ENCODE measurements at regions not wholly inside any gene's neighbourhood (a gene's known extent, or its start where the extent isn't known, plus 50 kb on each side); places are given as distances from the start of the nearest gene placed in this dataset.

DNA sequence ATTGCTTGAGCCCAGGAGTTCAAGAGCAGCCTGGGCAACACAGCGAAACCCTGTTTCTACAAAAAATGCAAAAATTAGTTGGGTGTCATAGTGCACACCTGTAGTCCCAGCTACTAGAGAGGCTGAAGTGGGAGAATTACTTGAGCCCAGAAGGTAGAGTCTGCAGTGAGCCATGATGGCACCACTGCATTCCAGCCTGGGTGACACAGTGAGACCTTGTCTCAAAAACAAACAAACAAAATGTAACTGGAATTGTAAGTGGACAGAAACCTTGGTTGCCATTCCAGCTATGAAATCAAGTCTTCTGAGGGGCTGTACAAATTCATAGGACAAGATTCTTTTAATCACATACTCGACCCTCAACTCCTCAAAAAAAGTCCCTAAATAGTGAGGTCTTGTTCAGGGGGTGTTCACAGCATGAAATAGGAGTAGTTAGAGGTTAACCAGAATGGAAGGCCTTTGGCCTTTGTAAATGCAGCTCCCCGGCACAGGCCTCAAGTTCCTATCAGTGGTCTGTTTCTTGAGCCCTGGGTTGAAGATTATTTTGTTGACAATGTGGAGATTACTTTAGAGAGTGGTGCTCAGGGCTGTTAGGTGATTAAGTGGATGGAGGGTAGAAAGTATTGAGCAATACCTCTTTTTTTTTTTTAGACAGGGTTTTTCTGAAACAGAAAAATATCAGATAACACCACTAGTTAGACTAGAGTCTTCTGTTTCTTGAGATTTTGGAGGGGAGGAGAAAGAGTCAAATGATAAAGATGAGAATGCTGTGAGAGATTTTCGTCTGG, 138.7 kb upstream of the ZNF648 start:
- TF ChIP-seq, protein P1, sequence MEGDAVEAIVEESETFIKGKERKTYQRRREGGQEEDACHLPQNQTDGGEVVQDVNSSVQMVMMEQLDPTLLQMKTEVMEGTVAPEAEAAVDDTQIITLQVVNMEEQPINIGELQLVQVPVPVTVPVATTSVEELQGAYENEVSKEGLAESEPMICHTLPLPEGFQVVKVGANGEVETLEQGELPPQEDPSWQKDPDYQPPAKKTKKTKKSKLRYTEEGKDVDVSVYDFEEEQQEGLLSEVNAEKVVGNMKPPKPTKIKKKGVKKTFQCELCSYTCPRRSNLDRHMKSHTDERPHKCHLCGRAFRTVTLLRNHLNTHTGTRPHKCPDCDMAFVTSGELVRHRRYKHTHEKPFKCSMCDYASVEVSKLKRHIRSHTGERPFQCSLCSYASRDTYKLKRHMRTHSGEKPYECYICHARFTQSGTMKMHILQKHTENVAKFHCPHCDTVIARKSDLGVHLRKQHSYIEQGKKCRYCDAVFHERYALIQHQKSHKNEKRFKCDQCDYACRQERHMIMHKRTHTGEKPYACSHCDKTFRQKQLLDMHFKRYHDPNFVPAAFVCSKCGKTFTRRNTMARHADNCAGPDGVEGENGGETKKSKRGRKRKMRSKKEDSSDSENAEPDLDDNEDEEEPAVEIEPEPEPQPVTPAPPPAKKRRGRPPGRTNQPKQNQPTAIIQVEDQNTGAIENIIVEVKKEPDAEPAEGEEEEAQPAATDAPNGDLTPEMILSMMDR (IDR thresholded peaks at IDR 0.05), result no peak
- TF ChIP-seq POLR2A (IDR thresholded peaks at IDR 0.05) (no peak), EP300 (IDR thresholded peaks at IDR 0.05) (no peak)
